ENCODE measurements at regions not wholly inside any gene's neighbourhood (a gene's known extent, or its start where the extent isn't known, plus 50 kb on each side); places are given as distances from the start of the nearest gene placed in this dataset.
A peak's percentile ranks its signal among the peaks of the same experiment; 100 is the strongest.

- DNase-seq (ENCODE audit: low spot score) (no peak), ATAC-seq (ENCODE audit: low read depth) (no peak)
- Histone ChIP-seq H3K4me1 (ENCODE audit: insufficient read depth, poor library complexity, severe bottlenecking) (peaks cover 36% of the 10 kb centered on the region), H3K4me3 (ENCODE audit: severe bottlenecking) (no peak overlapping the region), H3K27me3 (ENCODE audit: insufficient read depth, poor library complexity, severe bottlenecking) (no peaks in the 10 kb centered on the region), H3K36me3 (ENCODE audit: low read depth) (no peaks in the 10 kb centered on the region), H3K27ac (ENCODE audit: poor library complexity, severe bottlenecking) (peak overlapping the region; percentile 95), H3K9me3 (ENCODE audit: severe bottlenecking) (no peaks in the 10 kb centered on the region)
- TF ChIP-seq, protein P1, sequence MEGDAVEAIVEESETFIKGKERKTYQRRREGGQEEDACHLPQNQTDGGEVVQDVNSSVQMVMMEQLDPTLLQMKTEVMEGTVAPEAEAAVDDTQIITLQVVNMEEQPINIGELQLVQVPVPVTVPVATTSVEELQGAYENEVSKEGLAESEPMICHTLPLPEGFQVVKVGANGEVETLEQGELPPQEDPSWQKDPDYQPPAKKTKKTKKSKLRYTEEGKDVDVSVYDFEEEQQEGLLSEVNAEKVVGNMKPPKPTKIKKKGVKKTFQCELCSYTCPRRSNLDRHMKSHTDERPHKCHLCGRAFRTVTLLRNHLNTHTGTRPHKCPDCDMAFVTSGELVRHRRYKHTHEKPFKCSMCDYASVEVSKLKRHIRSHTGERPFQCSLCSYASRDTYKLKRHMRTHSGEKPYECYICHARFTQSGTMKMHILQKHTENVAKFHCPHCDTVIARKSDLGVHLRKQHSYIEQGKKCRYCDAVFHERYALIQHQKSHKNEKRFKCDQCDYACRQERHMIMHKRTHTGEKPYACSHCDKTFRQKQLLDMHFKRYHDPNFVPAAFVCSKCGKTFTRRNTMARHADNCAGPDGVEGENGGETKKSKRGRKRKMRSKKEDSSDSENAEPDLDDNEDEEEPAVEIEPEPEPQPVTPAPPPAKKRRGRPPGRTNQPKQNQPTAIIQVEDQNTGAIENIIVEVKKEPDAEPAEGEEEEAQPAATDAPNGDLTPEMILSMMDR (IDR thresholded peaks at IDR 0.05; ENCODE audit: poor library complexity, severe bottlenecking) = no peak
These were observed 202.5 kb downstream of the GLI2 start for GRCh38 chr2:120938045-120938771.

DNA sequence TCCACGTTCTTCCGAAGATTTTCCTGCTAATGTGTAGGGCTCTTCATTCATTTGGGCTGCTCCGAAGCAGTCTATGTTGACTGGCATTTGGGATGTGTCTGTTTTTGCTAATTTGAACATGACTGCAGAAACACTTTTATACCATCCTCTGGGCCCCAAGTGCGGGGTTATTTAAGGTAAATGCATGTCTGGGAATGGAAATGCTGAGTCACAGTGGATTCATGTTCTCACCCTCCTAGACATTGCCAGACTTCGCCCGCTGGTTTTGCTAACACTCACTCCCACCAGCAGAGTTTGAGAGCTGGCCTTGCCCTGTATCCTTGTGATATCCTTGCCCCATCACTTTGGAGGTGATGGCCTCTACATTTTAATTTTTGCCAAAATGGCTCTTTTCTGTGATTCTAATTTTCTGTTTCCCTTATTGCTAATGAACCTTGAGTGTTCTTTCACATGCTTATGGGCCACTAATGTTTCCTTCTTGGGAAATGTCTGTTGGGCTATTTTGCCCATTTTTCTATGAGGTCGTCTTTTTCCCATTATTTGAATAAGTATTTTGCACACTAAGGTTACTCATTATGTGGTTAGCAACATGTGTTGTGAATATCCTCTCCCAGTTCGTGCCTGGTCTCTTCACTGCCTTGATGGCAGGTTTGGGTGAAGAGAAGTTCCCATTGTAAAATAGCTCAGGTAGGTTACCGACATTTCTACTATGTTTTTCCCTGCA is 204.1 kb downstream of the GLI2 start:
- H3K27ac ChIP-seq (ENCODE audit: poor library complexity, severe bottlenecking) = peak overlapping the region; percentile 17

GRCh38 chr2:120940319-120940696 is 204.6 kb downstream of the GLI2 start:
- H3K4me3 ChIP-seq (ENCODE audit: severe bottlenecking) = no peak overlapping the region
- DNase-seq (ENCODE audit: low spot score) (no peak), ATAC-seq (ENCODE audit: low read depth) (no peak)
- no peaks in the 10 kb centered on the region for H3K36me3 ChIP-seq (ENCODE audit: low read depth)
- H3K27ac ChIP-seq (ENCODE audit: poor library complexity, severe bottlenecking) = peak overlapping the region; percentile 17
- H3K9me3 ChIP-seq (ENCODE audit: severe bottlenecking) = no peaks in the 10 kb centered on the region
- TF ChIP-seq, protein P1 (IDR thresholded peaks at IDR 0.05; ENCODE audit: poor library complexity, severe bottlenecking) = no peak
- H3K4me1 ChIP-seq (ENCODE audit: insufficient read depth, poor library complexity, severe bottlenecking) = peaks cover 27% of the 10 kb centered on the region
- H3K27me3 ChIP-seq (ENCODE audit: insufficient read depth, poor library complexity, severe bottlenecking) = no peaks in the 10 kb centered on the region

More for the DNA sequence above, 204.1 kb downstream of the GLI2 start:
- no peaks in the 10 kb centered on the region for H3K27me3 ChIP-seq (ENCODE audit: insufficient read depth, poor library complexity, severe bottlenecking)
- H3K4me1 ChIP-seq (ENCODE audit: insufficient read depth, poor library complexity, severe bottlenecking) = peaks cover 31% of the 10 kb centered on the region
- no peak overlapping the region for H3K4me3 ChIP-seq (ENCODE audit: severe bottlenecking)
- H3K36me3 ChIP-seq (ENCODE audit: low read depth) = no peaks in the 10 kb centered on the region
- TF ChIP-seq, protein P1 (IDR thresholded peaks at IDR 0.05; ENCODE audit: poor library complexity, severe bottlenecking) = no peak
- no peaks in the 10 kb centered on the region for H3K9me3 ChIP-seq (ENCODE audit: severe bottlenecking)
- ATAC-seq (ENCODE audit: low read depth) (no peak), DNase-seq (ENCODE audit: low spot score) (no peak)

DNA sequence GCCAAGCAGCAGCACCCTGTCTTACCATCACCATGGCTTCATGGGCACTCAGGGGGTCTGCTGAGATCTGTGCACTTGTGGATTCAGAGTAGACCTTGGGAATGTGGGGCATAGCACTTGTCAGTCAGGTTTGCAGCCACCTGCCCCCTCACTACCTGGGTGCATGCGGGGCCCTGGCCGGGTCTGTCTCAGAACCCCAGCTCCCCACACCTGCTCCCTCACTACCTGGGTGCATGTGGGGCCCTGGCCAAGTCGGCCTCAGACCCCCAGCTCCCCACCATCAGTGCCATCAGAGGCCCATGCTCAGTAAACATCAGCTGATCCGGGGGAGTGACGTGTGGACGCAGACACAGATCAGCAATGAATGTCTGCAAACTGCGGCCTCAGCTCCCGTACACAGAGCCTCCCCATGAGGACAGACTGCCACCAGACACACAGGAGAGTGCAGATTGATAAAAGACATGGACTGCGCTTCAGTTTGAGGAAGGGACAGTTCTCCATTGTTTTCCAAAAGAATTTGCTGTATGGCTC is 205.1 kb downstream of the GLI2 start:
- TF ChIP-seq, protein P1 (IDR thresholded peaks at IDR 0.05; ENCODE audit: poor library complexity, severe bottlenecking) = no peak
- Histone ChIP-seq H3K4me1 (ENCODE audit: insufficient read depth, poor library complexity, severe bottlenecking) (peaks cover 22% of the 10 kb centered on the region), H3K27ac (ENCODE audit: poor library complexity, severe bottlenecking) (no peak overlapping the region), H3K9me3 (ENCODE audit: severe bottlenecking) (no peaks in the 10 kb centered on the region), H3K4me3 (ENCODE audit: severe bottlenecking) (no peak overlapping the region), H3K27me3 (ENCODE audit: insufficient read depth, poor library complexity, severe bottlenecking) (no peaks in the 10 kb centered on the region), H3K36me3 (ENCODE audit: low read depth) (no peaks in the 10 kb centered on the region)
- DNase-seq (ENCODE audit: low spot score) = no peak
- ATAC-seq (ENCODE audit: low read depth) = no peak

All from RWPE2 (cell line).